HG02884 (cell line): ENCODE measurements at regions not wholly inside any gene's neighbourhood (a gene's known extent, or its start where the extent isn't known, plus 50 kb on each side); places are given as distances from the start of the nearest gene placed in this dataset.

Experiments used
- ATAC-seq: cut with Tn5 transposase; IDR thresholded peaks from one replicate; pipeline ENCODE4 v1.9.1; 2021; ENCODE audit warnings: mild to moderate bottlenecking, moderate library complexity; ENCODE audit not compliant: unreplicated experiment

DNA sequence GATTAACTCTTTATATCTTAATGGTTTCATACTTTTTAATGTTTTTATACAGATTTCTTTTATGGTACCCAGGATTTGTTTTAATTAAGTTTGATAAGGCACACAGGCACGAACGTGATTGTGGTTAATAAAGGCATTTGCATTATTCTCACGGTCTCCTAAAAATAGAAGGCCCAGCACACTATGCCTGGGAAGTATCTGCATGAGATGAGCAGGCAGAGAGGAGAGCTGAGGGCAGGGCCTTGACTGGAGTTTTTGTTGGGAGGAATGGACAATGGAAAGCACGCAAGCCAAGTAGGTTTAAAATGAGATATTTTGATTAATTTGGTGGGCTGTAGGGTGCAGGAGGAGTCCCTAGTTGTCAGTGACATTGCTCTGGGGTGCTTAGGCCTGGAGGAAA is 1714.3 kb upstream of the PCDH7 start:
- no peak for ATAC-seq

DNA sequence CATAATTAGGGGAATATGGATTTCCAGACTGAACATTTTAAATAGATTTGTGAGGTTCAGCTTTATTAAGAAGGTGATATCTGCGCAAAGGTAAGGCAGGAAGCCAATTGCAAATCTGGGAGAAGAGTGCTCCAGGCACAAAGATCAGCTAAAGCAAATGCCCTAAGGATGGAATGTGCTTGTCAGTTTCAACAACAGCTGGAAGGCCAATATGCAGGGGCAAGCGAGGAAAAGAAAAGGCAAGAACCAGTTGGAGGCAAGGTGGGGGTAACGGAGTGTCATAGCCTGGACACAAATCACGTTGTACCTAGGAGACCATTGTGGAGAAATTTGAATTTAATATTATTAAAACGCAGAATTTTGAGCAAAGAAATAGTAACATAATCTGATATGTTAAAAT is 1710.3 kb upstream of the PCDH7 start:
- no peak for ATAC-seq

DNA sequence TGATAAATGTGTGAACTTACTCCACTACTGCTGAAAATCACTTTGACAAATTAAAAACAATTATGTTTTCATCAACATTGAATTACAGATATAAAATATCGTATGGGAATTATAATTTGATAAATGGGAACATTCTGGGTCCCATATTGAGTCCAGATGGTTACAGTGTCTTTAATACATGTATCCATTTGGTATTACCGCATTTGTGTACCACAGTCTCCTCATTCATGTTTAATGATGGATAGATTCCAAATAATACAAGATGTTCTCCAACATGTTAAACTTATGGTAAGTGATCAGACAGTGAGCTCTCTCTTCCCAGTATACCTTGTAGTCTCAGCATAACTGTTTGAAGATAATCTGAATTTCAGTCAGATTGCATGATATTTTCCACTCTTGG is 1706.8 kb upstream of the PCDH7 start:
- no peak for ATAC-seq

DNA sequence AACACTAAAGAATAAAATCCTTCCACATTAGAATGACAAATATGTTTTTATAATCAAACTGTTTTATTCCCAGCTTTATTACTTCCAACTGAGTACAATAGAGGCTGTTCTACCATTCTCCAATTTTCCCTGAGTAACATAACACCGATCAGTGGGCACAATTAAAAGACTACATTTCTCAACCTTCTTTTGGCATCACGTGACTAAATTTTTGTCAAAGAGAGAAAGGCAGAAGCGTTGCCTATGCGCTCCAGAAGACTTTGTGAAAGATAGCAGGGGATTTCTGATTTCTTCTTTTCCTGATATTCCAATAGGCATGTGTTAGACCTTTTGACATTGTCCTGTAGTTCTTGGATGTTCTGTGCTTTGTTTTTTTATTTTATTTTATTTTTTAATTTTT is 1705.6 kb upstream of the PCDH7 start:
- no peak for ATAC-seq

DNA sequence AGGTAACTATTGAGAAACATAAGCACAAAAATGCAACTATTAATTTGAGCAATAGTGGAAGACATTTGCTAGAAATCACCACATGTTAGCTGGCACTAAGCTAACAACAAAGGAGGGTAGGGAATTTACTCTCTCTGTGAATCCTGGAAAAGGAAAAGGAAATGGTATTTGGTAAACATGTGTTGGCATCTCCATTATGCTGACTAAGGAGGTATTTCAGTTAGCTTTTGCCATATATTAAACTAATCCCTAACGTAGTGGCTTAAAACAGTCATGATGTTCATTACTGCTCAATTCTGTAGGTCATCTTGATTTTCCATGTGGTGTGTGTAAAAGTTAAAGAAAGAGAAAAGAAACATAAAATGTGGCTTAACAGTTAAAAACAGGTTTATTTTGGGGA is 1686.5 kb upstream of the PCDH7 start:
- ATAC-seq = no peak

DNA sequence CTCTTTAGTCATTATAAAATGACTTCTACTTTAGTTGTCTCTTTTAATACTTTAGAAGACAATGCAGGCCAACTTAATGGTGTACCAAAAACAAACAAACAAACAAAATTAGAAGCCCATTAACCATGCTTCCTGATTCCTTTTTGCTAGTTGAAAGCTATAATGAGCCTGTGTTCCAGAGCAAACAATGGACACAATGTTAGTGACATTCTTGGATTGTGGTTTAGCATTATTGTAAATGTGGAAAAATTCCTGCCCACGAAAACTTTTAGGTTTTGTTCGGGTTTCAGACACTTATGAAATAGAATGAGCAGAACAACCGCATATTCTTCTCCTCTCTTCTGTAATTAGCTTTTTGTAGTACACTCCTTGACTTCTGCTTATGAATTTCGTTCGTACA is 1682.7 kb upstream of the PCDH7 start:
- no peak for ATAC-seq

DNA sequence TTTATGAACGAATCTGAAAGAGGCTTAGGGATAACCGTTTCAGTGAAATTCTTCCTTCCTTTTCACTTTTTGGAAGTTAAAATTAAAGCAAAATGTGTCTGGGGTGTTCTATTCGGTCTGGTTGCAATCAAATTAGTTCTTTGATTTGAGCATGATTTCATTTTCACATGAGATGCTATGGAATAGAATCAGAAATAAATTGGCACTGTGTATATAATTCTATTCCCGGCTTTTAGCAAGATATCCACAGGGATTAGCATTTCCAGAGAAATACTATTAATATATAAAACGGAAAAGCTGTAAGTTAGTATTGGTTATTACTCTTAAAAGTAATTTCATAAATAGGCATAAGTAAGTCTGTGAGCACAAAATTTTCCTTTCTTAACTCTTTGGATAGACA is 1676.8 kb upstream of the PCDH7 start:
- no peak for ATAC-seq

DNA sequence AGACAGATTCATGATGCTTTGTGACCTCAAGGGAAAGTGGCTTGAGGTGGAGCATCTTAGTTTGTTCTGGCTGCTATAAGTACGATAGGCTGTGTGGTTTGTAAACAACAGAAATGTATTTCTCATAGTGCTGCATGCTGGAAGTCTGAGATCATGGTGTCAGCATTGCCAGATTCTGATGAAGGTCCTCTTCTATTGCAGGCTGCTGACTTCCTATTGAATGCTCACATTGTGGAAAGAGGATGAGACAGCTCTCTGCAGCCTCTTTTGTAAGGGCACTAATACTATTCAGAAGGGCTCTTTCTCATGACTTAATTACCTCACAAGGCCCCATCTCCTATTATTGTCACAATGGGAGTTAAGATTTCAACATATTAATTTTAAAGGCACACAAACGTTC is 1674.0 kb upstream of the PCDH7 start:
- no peak for ATAC-seq

DNA sequence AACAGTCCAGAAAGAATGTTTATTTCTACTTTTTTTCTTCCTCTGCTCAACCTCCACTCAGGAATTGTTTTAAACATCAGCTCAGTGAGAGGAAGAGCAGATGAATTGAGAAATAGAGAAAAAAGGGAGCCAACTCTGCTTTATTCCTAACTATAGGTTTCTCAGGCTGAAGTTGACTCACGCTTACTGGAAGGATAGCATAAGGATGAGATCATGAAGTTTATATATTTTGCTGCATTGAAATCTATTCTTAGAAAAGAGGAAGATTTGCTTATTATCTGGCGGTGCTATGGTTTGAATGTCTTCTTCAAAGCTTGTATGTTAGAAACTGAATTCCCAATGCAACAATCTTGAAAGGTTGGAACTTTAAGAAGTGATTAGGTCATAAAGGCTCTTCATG is 1673.4 kb upstream of the PCDH7 start:
- no peak for ATAC-seq

DNA sequence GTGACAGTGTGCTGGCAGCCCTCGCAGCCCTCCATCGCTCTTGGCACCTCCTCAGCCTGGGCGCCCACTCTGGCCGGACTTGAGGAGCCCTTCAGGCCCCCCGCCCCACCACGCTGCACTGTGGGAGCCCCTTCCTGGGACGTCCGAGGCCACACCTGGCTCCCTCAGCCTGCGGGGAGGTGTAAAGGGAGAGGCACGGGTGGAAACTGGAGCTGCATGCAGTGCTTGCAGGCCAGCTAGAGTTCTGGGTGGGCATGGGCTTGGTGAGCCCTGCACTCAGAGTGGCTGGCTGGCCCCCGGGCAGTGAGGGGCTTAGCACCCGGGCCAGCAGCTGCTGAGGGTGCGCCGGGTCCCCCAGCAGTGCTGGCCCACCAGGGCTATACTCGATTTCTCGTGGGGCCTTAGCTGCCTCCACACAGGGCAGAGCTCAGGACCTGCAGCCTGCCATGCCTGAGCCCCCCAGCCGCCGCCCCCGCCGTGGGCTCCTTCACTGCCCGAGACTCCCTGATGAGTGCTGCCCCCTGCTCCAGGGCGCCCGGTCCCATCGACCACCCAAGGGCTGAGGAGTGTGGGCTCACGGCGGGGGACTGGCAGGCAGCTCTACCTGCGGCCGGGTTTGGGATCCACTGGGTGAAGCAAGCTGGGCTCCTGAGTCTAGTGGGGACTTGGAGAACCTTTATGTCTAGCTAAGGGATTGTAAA is 1672.7 kb upstream of the PCDH7 start:
- ATAC-seq = no peak

DNA sequence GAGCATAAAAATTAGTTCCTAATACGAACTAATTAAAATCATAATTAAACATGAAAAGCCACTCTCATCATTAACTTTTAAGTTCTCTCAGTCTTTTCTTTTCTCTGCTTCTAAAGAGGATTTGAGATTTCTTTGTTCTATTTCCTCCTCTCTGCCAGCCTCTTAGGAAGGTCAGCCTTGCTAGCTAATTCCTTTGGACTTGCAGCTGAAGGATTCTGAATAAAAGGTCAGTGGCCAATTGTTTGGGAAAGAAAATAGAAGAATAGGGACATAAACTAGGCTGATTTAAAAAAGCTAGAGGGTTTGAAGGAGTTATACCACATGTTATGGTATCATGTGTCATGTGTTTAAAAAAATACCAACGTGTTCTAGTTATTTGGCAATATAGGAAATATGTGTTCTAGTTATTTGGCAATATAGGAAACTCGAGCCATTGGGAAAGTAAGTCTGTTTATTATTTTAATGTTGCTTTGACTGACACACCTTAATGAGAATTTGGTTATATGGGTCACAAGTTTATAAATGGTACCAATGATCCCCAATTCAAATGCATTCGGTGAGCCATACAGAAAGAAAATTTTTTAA is 1668.7 kb upstream of the PCDH7 start:
- ATAC-seq = no peak

DNA sequence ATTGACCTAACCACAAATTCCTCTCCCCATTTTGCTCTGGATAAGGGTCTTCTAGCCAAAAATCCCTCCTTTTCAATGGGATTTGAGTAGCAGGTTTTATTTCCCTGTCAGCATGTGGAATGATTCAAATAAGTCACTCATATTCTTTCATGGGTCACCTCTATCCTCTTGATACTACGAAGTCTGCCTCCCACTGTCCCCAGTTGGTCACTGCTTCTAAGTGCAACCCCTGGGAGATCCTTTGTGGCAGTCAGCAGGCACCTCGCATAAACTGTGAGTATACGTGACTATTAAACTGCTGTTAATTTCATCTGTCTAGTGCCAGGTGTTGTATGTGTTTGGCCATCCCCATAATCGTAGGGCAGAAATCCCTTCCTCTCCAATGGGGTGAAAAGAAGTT is 1667.9 kb upstream of the PCDH7 start:
- no peak for ATAC-seq

DNA sequence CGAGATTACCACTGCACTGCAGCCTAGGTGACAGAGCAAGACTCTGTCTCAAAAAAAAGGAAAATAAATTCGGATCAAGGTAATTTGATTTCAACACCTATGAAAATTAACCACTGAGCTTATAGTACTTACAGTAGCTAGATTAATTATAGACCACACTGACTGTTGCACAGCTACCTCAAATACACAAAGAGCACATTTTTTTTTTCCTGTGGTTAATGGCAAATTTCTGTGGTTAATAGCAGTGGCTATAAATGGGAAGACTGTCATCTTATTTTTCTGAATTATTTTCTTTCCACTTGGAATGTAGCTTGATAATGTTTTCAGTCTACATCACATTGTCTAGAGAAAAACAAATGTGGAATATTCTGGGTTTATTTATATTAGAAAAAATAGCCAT is 1661.6 kb upstream of the PCDH7 start:
- no peak for ATAC-seq

DNA sequence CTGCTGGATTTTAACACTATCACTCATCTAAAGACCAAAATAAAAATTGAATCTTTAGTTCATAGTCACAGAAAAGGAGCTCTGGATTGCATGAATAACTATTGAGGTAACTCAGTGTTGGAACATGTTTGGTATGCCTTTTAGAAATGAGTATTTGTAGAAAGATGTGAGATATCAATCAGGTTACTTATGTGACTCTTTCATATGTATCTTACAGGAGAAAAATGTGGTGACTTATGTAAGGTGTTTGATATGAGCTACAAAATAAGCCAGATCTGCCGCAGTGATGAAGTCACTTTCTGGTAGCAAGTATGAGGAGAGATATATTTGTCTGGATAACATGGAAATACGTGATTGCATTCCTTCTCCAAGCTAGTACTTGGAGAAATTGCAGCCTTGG is 1653.3 kb upstream of the PCDH7 start:
- no peak for ATAC-seq

DNA sequence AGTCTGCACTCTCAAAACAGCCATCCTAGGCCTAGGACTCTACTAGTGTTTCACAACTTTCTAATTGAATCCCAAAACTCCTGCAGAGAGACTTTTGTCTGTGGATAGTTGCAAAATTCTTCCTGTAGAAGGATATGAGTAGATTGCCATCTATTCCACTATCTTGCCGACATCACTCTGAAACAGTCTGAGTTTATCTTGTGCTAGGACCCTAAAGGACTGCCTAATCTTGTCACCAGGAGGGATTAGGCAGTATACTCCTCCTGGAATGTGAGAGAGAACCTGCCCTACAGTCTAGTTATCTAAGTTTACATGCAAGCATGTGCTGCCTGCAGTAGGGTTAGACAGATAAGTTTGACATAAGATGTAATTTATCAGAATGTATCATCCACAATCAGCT is 1646.6 kb upstream of the PCDH7 start:
- no peak for ATAC-seq

DNA sequence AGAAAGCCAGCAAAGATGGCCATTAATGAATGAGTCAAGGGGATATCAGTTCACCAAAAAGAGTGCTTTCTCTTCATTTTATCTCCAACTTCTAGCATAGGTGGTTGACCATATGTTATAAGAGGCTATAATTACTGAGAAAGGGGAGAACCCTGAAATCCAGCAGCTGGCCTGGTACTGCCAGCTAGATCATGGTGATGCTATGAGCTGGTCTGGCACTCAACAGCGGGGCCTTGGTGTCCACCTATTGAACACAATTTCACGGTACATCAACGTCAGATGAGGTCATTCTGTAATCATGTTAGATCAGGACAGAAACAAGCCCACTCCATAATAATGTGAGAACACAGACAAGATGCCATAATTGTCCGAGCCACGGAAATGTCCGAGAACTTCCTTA is 1644.8 kb upstream of the PCDH7 start:
- no peak for ATAC-seq

DNA sequence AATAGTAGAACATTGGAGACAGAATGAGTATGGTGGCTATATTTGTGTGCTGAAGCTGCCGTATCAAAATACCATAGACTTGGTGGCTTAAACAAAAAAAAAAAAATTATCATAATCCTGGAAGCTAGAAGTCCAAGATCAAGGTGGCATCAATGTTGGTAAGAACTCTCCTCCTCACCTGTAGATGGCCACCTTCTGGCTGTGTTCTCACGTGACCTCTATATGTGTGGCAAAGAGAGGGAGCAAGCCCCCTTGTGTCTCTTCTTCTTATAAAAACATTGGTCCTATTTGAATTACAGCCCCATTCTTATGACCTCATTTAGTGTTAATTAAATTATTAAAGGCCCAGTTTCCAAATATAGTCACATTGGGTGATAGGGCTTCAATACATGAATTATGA is 1640.9 kb upstream of the PCDH7 start:
- ATAC-seq = no peak

DNA sequence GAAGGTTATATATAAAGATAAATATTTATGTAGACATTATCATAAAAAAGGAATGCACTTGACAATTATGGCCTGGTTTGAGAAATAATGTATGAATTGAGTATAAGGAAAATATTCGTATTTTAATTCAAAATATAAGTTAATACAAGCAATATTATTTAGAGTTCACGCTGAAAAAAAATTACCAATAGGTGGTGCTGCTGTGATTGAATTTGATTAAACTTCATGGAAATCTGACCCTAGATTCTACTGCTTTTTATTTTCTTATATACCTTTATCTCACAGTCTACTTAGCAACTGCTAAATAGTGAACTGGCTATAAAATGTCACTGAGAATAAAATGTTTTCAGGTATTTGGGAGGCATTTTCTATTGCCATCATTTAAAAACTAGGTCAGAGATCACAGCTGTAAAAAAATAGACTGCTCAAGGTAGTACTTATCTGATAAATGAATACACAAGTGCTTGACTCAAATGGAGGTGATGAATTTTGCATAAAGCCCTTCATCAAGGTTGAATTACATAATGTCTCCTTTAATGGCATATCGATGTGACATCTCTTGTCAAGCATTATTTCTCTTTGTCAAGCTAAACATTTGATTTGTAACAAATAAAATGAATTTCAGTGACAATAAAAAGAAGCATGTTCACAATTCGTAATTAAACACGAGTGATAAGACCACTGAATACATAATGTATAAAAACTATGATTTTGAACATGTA is 1638.8 kb upstream of the PCDH7 start:
- ATAC-seq = no peak

DNA sequence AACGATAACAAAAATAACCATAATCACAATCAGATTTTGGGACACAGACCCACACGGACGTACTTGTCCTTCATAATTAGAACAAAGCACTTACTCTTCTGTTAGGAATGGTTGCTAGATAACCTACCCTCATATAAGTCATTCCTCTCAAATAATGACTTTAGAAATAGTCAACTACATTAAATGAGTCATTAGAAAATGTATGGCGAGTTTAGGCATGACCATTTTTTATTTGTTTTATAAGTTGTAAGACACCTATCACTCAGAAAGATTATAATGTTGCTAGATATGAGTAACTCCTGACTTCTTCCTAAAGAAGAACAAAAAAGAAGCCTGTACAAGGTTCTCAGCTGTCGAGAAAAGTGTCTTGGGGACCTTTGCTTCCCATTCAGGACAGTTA is 1637.5 kb upstream of the PCDH7 start:
- ATAC-seq = no peak

DNA sequence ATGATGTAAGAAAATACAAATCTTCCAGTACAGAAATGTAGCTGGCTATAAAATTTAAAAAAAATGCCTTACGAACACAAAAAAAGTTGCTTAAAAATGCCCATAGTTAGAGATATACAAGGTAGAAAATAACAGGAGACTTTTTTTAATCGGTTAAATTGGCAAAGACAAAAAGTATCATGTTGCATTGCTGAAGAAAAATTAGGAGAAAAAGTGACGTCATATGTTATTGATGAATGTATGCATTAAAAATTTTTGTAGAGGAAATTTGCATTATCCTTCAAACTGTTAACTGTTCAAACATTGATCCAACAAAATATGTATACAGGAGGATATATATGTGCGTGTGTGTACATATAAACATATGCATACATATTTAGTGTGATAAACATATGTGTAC is 1634.4 kb upstream of the PCDH7 start:
- ATAC-seq = no peak

DNA sequence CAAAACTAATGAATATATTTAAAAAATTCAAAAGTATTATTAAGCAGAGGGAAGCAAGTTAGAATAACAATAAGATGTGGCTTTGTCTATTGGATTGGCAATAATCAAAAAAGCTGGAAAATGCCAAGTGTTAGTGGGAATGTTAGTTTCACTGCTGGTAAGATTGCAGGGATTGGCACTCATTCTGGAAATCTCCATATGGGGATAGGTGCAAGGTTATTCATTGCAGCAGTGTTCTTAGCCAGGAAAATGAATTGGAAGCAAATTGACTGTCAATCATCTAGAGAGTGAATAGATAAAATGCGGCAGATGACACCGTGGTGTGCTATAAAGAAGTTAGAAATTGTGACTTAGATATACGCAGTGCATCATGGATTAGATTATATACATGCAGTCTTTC is 1615.5 kb upstream of the PCDH7 start:
- no peak for ATAC-seq

DNA sequence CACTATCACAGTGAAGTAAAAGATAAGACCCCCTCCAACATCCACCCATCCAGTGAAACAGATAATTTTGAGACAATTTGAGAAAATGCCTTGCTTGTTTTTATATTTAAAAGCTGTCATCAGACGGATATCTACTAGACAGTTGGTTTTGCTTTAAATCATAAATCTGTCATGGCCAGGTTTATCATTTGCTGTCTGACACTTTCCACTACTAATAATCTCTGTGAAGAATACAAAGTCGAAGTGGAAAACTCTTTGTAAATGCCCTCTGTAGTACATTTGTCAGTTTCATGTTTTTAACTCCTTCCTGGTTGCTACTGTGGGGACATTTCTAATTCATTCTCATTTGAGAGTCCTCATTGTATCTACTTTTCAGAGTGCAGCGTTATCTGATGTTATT is 1606.2 kb upstream of the PCDH7 start:
- no peak for ATAC-seq
